A673 (cell line): ENCODE measurements at regions not wholly inside any gene's neighbourhood (a gene's known extent, or its start where the extent isn't known, plus 50 kb on each side); places are given as distances from the start of the nearest gene placed in this dataset.

Experiments
- BruUV-seq: library from RNA; stranded (reverse); fragments of 400-500 nt; replicated peaks from 2 replicates; lab custom pipeline; 2021; lab: Mats Ljungman, UMichigan
- CTCF ChIA-PET: fragments of 300-600 bp; sonication (Branson Sonifier 250); formaldehyde crosslinking; loops from one replicate; lab custom pipeline; 2022; ENCODE audit warnings: antibody characterized with exemption; lab: Charles Lee
- POLR2A ChIA-PET: fragments of 300-600 bp; sonication (Branson Sonifier 250); formaldehyde crosslinking; loops from one replicate; lab custom pipeline; 2022; ENCODE audit warnings: antibody characterized with exemption; ENCODE audit not compliant: low non-redundant PET; lab: Charles Lee
- DNase-seq: peaks from one replicate; pipeline ENCODE4 v3.0.0-alpha.2; 2015; ENCODE audit warnings: low spot score
- H3K27ac ChIP-seq: fragments of 200-600 bp; sonication (generic); 2 replicates; pipeline ENCODE4 v1.5.1; 2016; ENCODE audit warnings: mixed run types, low read depth, mild to moderate bottlenecking, mixed read lengths, antibody characterized with exemption, low read length; ENCODE audit not compliant: poor library complexity, severe bottlenecking
- H3K27me3 ChIP-seq: fragments of 200-600 bp; sonication (generic); replicated peaks from 2 replicates; pipeline ENCODE4 v1.6.1; 2017; ENCODE audit warnings: mixed run types, low read depth, mild to moderate bottlenecking, mixed read lengths, antibody characterized with exemption, low read length; ENCODE audit not compliant: insufficient read depth, poor library complexity
- H3K36me3 ChIP-seq: fragments of 200-600 bp; sonication (generic); 2 replicates; pipeline ENCODE4 v1.6.1; 2016; ENCODE audit warnings: mixed run types, mild to moderate bottlenecking, mixed read lengths, antibody characterized with exemption, low read length; ENCODE audit not compliant: insufficient read depth, poor library complexity, severe bottlenecking
- H3K4me1 ChIP-seq: fragments of 200-600 bp; sonication (generic); 2 replicates; pipeline ENCODE4 v1.6.1; 2017; ENCODE audit warnings: mixed run types, mild to moderate bottlenecking, mixed read lengths, antibody characterized with exemption, low read length; ENCODE audit not compliant: insufficient read depth, poor library complexity, severe bottlenecking
- H3K4me3 ChIP-seq: fragments of 200-600 bp; sonication (generic); 2 replicates; pipeline ENCODE4 v1.5.1; 2016; ENCODE audit warnings: low read depth, mixed run types, mild to moderate bottlenecking, mixed read lengths, low read length; ENCODE audit not compliant: poor library complexity, severe bottlenecking
- H3K9me3 ChIP-seq: fragments of 200-600 bp; sonication (generic); 2 replicates; pipeline ENCODE4 v1.6.1; 2016; ENCODE audit warnings: mixed run types, low read depth, mild to moderate bottlenecking, mixed read lengths, antibody characterized with exemption, low read length; ENCODE audit not compliant: poor library complexity, severe bottlenecking
- EZH2 ChIP-seq: fragments of 200-600 bp; sonication (generic); IDR thresholded peaks from 2 replicates; pipeline ENCODE4 v1.6.1; 2017; ENCODE audit warnings: borderline replicate concordance, low read depth, mild to moderate bottlenecking, mixed read lengths, antibody characterized with exemption, low read length; ENCODE audit not compliant: poor library complexity, severe bottlenecking
- intact Hi-C: fragments of 100-400 bp; cut with micrococcal nuclease; formaldehyde crosslinking; loops from one replicate; pipeline ENCODE4 v1.10.0; 2022; ENCODE audit not compliant: unreplicated experiment
- TF ChIP-seq, protein P1 (sequence below): fragments of 300-800, 200-600 bp; sonication (generic); conservative IDR thresholded peaks from 2 replicates; pipeline ENCODE4 v1.5.1; 2017; ENCODE audit warnings: low read depth, mild to moderate bottlenecking, antibody characterized with exemption, low read length, moderate library complexity, mixed read lengths

GRCh38 chr6:71509191-71510005, 220.8 kb downstream of the OGFRL1 start:
- intact Hi-C loops = loop anchor here (1.0 to 5.0 kb wide), 2 partner anchors 125 to 317 kb away; no protein-coding TSS in a partner anchor
- Histone ChIP-seq H3K27me3 (no peaks in the 10 kb centered on the region), H3K4me1 (no peaks in the 10 kb centered on the region), H3K27ac (no peak overlapping the region), H3K9me3 (no peaks in the 10 kb centered on the region), H3K4me3 (no peak overlapping the region), H3K36me3 (no peaks in the 10 kb centered on the region)
- BruUV-seq = no TSS peak
- ChIA-PET CTCF (interaction anchor here (0.6 to 1.0 kb wide), 2 partner anchors 124 to 126 kb away, joined by 3 read pairs; no protein-coding TSS in a partner anchor), POLR2A (no interaction called here)
- TF ChIP-seq EZH2 = no peak
- TF ChIP-seq, protein P1, sequence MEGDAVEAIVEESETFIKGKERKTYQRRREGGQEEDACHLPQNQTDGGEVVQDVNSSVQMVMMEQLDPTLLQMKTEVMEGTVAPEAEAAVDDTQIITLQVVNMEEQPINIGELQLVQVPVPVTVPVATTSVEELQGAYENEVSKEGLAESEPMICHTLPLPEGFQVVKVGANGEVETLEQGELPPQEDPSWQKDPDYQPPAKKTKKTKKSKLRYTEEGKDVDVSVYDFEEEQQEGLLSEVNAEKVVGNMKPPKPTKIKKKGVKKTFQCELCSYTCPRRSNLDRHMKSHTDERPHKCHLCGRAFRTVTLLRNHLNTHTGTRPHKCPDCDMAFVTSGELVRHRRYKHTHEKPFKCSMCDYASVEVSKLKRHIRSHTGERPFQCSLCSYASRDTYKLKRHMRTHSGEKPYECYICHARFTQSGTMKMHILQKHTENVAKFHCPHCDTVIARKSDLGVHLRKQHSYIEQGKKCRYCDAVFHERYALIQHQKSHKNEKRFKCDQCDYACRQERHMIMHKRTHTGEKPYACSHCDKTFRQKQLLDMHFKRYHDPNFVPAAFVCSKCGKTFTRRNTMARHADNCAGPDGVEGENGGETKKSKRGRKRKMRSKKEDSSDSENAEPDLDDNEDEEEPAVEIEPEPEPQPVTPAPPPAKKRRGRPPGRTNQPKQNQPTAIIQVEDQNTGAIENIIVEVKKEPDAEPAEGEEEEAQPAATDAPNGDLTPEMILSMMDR = no peak
- DNase-seq = no peak

DNA sequence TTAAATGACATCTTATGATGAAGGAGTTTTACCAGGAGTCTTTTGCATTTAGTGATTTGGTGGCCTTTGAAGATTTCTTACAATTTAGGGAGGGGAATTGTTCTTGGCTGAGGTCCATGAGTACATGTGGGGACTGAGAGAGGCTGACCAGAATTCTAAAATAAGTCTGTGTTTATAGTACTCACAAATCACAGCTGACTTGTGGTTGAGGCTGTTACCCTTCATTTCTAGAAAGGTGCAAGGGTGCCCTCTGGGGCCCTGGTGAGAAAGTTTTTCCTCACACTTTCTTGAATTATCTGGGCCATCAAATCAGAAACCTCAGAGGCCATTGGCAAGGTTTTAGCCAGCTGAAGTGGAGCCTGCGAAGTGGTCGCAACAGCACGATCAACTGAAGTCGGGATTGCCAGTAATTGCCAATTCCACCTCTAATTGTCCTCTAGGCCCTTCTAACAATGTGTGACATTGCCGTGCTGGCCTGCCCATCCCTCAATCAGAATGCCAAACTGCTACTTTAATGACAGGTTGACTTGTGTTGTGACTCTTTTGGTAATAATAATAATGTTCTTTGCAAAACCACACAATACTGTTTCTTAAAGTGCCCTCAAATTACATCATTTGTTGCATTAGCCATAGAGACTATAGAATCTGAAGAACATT, 221.6 kb downstream of the OGFRL1 start:
- ChIA-PET CTCF (interaction anchor here (1.0 kb wide), 1 partner anchor 125 kb away, joined by 3 read pairs; no protein-coding TSS in a partner anchor), POLR2A (no interaction called here)
- H3K9me3 ChIP-seq = no peaks in the 10 kb centered on the region
- TF ChIP-seq, protein P1 = peak; percentile 50; the same call in 1 of the 2 replicates
- no peak for TF ChIP-seq EZH2
- no peaks in the 10 kb centered on the region for H3K4me1 ChIP-seq
- H3K36me3 ChIP-seq = no peaks in the 10 kb centered on the region
- no peak overlapping the region for H3K27ac ChIP-seq
- peak; percentile 61 for DNase-seq
- no TSS peak for BruUV-seq
- no peak overlapping the region for H3K4me3 ChIP-seq
- intact Hi-C loops = loop anchor here (1.0 to 5.0 kb wide), 2 partner anchors 126 to 318 kb away; no protein-coding TSS in a partner anchor
- no peaks in the 10 kb centered on the region for H3K27me3 ChIP-seq

GRCh38 chr6:71510856-71511255, 222.2 kb downstream of the OGFRL1 start:
- no peak for TF ChIP-seq EZH2
- TF ChIP-seq, protein P1 = no peak
- DNase-seq = no peak
- Histone ChIP-seq H3K4me1 (no peaks in the 10 kb centered on the region), H3K9me3 (no peaks in the 10 kb centered on the region), H3K27ac (no peak overlapping the region), H3K4me3 (no peak overlapping the region), H3K27me3 (no peaks in the 10 kb centered on the region), H3K36me3 (no peaks in the 10 kb centered on the region)
- no TSS peak for BruUV-seq
- ChIA-PET POLR2A (no interaction called here), CTCF (no interaction called here)
- intact Hi-C loops = loop anchor here (1.0 to 5.0 kb wide), 2 partner anchors 127 to 319 kb away; no protein-coding TSS in a partner anchor
